ENCODE measurements at regions not wholly inside any gene's neighbourhood (a gene's known extent, or its start where the extent isn't known, plus 50 kb on each side); places are given as distances from the start of the nearest gene placed in this dataset.

DNA sequence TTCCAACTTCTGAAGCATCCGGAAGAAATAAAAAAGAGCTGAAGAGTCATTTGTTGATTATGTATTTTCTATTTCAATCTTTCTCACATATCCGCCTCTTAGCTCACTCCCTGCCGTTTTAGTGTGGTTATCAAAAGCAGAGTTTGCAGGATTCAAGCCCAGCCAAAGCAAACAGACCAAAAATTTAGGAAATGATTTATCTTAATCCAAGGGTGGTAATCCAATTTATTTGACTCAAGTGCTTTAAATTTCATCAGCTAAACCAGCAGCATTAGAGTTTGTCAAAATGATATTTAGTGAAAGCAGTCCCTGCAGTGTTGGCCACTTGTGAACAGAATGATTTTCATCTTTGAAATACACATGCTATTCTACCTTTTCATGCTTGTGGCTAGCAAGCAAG lies 129.3 kb upstream of the CCDC68 start:
- no peak for TF ChIP-seq POLR2A (IDR thresholded peaks at IDR 0.05; ENCODE audit: borderline replicate concordance, extremely low read depth, insufficient read depth, insufficient read length)
- TF ChIP-seq, protein P1, sequence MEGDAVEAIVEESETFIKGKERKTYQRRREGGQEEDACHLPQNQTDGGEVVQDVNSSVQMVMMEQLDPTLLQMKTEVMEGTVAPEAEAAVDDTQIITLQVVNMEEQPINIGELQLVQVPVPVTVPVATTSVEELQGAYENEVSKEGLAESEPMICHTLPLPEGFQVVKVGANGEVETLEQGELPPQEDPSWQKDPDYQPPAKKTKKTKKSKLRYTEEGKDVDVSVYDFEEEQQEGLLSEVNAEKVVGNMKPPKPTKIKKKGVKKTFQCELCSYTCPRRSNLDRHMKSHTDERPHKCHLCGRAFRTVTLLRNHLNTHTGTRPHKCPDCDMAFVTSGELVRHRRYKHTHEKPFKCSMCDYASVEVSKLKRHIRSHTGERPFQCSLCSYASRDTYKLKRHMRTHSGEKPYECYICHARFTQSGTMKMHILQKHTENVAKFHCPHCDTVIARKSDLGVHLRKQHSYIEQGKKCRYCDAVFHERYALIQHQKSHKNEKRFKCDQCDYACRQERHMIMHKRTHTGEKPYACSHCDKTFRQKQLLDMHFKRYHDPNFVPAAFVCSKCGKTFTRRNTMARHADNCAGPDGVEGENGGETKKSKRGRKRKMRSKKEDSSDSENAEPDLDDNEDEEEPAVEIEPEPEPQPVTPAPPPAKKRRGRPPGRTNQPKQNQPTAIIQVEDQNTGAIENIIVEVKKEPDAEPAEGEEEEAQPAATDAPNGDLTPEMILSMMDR (IDR thresholded peaks at IDR 0.05 in 2 of 3, conservative IDR thresholded peaks at IDR 0.05 in 1 of 3; ENCODE audit: borderline replicate concordance in 1 of 3, insufficient read depth in 1 of 3, low read depth in 2 of 3, low read length in 2 of 3): no peak

All from HCT116 (cell line).